ENCODE measurements at regions not wholly inside any gene's neighbourhood (a gene's known extent, or its start where the extent isn't known, plus 50 kb on each side); places are given as distances from the start of the nearest gene placed in this dataset.

- Histone ChIP-seq H3K14ac (ENCODE audit: insufficient read length) (no peak overlapping the region), H3K27me3 (replicated peaks in 1 of 4; ENCODE audit: control insufficient read depth in 3 of 4, extremely low read depth in 1 of 4, insufficient read depth in 3 of 4, low read length in 3 of 4) (no peaks in the 10 kb centered on the region), H2BK5ac (ENCODE audit: low read depth, low read length) (no peak overlapping the region), H3K9me3 (ENCODE audit: insufficient read depth in 2 of 2, low read depth in 1 of 2, low read length in 1 of 2) (no peaks in the 10 kb centered on the region), H3K79me2 (ENCODE audit: control insufficient read depth in 1 of 2, insufficient read depth in 2 of 2, low read length in 2 of 2) (no peaks in the 10 kb centered on the region), H2BK20ac (ENCODE audit: low read length) (no peak overlapping the region), H3K9ac (replicated peaks in 1 of 4; ENCODE audit: extremely low read depth in 1 of 4, low read depth in 3 of 4, low read length in 3 of 4) (no peak overlapping the region), H2BK15ac (ENCODE audit: low read length) (no peak overlapping the region), H2AK5ac (ENCODE audit: low read depth, low read length) (no peak overlapping the region), H3K18ac (ENCODE audit: extremely low read depth, low read length) (no peak overlapping the region), H3K27ac (ENCODE audit: low read depth, low read length) (no peak overlapping the region), H3K23me2 (ENCODE audit: low read depth, low read length) (no peaks in the 10 kb centered on the region), H4K20me1 (replicated peaks in 1 of 2; ENCODE audit: control insufficient read depth in 1 of 2, insufficient read depth in 2 of 2, low read length in 2 of 2) (no peaks in the 10 kb centered on the region), H3K36me3 (ENCODE audit: control insufficient read depth in 2 of 4, insufficient read depth in 4 of 4, low read length in 3 of 4) (no peaks in the 10 kb centered on the region), H4K91ac (replicated peaks; ENCODE audit: insufficient read length, low read length) (no peak overlapping the region), H4K8ac (ENCODE audit: extremely low read depth, insufficient read depth, low read length) (no peak overlapping the region), H2BK120ac (replicated peaks; ENCODE audit: low read depth, low read length) (no peak overlapping the region), H3K4ac (replicated peaks; ENCODE audit: insufficient read length, low read depth, low read length) (no peak overlapping the region), H2BK12ac (ENCODE audit: low read depth, low read length) (no peak overlapping the region), H3K79me1 (ENCODE audit: low read depth, low read length) (no peaks in the 10 kb centered on the region), H3K4me3 (ENCODE audit: extremely low read depth in 1 of 4, insufficient read depth in 2 of 4, low read depth in 3 of 4, low read length in 4 of 4) (no peak overlapping the region), H4K5ac (ENCODE audit: insufficient read length, low read depth, low read length) (no peak overlapping the region), H3K4me2 (ENCODE audit: insufficient read depth in 1 of 2, low read depth in 2 of 2, low read length in 2 of 2) (no peak overlapping the region), H2AFZ (ENCODE audit: low read length) (no peak overlapping the region), H3K56ac (replicated peaks; ENCODE audit: insufficient read length, low read depth, low read length) (no peak overlapping the region), H3K4me1 (replicated peaks in 1 of 4; ENCODE audit: control insufficient read depth in 3 of 4, insufficient read depth in 4 of 4, low read length in 3 of 4) (no peaks in the 10 kb centered on the region), H3K23ac (ENCODE audit: insufficient read length) (no peak overlapping the region)
- POLR2A ChIA-PET (ENCODE audit: partially characterized antibody), result no interaction called here
- CTCF ChIA-PET (ENCODE audit: partially characterized antibody), result no interaction called here
- 92% methylated on average over 2 of the region's 2 CpGs; no CpG with 5 or more reads in 1 of the 2 experiments for WGBS, 2 experiments (ENCODE audit: extremely low coverage in 1 of 2, insufficient coverage in 1 of 2, insufficient read length in 1 of 2, insufficient replicate concordance in 2 of 2, low coverage in 1 of 2, low lambda C conversion rate in 2 of 2, missing lambda C conversion rate in 1 of 2)
- FAIRE-seq (no peak), DNase-seq (ENCODE audit: low read depth in 1 of 2, low spot score in 2 of 2) (no peak)
- no peak for TF ChIP-seq HDAC6 (IDR thresholded peaks at IDR 0.05; ENCODE audit: low read depth, low read length)
- TF ChIP-seq E2F6 (IDR thresholded peaks at IDR 0.05), result no peak
- no peak for TF ChIP-seq SIX5 (IDR thresholded peaks at IDR 0.05; ENCODE audit: low read depth, low read length)
- no peak for TF ChIP-seq GABPA (IDR thresholded peaks at IDR 0.05; ENCODE audit: borderline replicate concordance, insufficient read depth, low read length)
- no peak for TF ChIP-seq EGR1 (IDR thresholded peaks at IDR 0.05; ENCODE audit: borderline replicate concordance, low read depth, low read length)
- TF ChIP-seq KDM4A (IDR thresholded peaks at IDR 0.05; ENCODE audit: low read depth, low read length, severe bottlenecking), result no peak
- TF ChIP-seq SP1 (IDR thresholded peaks at IDR 0.05; ENCODE audit: low read depth, low read length), result no peak
- TF ChIP-seq MAX (IDR thresholded peaks at IDR 0.05), result no peak
- no peak for TF ChIP-seq SP4 (IDR thresholded peaks at IDR 0.05; ENCODE audit: low read length)
- TF ChIP-seq RXRA (IDR thresholded peaks at IDR 0.05; ENCODE audit: insufficient read depth, low read depth, low read length), result no peak
- no peak for TF ChIP-seq CHD2 (IDR thresholded peaks at IDR 0.05; ENCODE audit: low read length)
These were observed 77.2 kb upstream of the SIPA1L2 start for GRCh38 chr1:232707142-232707541.

All from H1 (cell line).